GM19240 (cell line): ENCODE measurements at regions not wholly inside any gene's neighbourhood (a gene's known extent, or its start where the extent isn't known, plus 50 kb on each side); places are given as distances from the start of the nearest gene placed in this dataset.
A peak's percentile ranks its signal among the peaks of the same experiment; 100 is the strongest.

ENCODE experiments used
- DNase-seq: peaks from one replicate; pipeline ENCODE4 v3.0.0; 2011; ENCODE audit warnings: low spot score; ENCODE audit not compliant: insufficient read length

DNA sequence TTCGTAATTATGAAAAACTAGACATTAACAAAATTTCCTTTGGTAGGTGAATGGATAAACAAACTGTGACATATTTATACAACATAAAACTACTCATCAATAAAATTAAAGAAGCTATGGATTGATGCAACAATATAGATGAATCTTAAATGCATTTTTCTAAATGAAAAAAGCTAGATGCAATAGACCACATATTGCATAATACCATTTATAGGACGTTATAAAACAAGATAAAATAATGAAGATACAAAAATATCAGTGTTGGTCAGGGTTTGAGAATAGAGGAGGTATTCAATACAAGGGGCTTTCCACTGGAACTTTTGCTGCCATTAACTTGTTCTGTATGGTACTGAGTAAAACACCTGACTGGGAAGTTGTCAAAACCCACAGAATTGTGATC, 314.4 kb downstream of the GRB14 start:
- no peak for DNase-seq

DNA sequence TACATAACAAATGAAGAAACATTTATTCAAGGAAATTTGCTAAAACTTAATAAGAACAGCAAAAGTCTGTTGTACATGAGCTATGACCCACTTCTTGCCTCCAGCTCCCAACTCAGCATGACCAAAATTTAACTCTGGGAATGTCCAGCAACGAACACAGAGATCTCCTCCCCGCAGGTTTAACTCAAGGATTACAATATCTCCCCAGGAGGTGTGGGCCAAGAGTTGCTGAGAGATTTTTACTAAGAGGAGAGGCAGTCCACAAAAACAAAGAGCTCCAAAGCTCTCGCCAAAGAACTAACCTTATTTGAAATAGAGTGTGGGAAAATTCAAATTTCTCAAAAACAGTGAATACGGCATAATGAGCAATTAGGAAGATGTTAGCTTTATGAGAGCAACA, 318.5 kb downstream of the GRB14 start:
- DNase-seq, result no peak

DNA sequence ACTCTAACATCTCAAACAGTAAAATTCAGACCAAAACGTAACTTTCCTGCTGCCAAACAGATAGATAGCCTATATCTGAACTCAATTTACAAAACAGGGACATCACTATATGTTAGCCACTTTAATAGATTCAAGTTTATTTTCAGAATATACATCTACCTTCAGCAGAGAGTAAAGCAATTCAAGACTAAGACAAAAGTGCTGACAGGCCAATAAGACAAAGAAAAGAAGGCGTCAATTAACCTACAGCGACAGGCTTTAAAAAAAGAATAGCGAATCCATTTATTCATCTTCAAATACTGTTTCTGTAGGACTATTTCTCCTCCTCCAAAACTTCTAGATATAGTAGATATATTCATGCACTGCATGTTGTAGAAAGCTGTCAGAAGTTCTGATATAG, 333.0 kb downstream of the GRB14 start:
- DNase-seq, result no peak

DNA sequence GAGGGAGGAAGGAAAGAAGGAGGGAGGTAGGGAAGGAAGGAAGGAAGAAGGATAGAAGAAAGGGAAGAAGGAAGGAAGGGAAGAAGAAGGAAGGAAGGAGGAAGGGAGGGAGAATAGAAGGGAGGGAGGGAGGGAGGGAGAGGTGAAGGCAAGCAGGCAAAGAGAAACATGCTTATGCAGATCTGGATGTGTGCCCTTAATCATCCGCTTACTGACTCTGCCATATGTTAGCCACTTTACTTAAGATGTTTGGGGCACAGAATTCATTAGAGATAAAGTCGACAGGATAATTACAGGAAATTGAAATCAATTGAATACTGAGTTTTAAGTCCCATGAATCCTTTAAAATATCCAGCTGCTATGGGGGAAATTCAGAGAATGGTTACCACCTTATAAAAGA, 334.2 kb downstream of the GRB14 start:
- DNase-seq, result no peak

DNA sequence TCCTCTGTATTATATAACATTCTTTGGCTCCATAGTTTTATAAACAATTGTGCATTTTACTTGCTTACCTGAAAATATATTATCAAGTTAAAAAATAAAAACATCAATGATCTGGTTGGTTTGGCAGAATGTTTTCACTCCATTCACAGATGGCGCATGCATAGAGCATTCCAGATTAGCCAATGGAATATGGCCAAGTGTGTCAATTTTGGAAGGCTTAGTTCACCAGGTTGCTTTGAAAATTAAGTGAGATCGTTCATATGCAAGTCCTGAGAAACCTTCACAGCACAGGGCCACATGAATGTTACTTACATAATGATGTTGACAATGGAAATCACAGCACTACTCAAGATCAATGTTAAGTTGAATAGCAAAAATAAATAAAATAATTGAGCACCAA, 335.7 kb downstream of the GRB14 start:
- DNase-seq, result no peak

DNA sequence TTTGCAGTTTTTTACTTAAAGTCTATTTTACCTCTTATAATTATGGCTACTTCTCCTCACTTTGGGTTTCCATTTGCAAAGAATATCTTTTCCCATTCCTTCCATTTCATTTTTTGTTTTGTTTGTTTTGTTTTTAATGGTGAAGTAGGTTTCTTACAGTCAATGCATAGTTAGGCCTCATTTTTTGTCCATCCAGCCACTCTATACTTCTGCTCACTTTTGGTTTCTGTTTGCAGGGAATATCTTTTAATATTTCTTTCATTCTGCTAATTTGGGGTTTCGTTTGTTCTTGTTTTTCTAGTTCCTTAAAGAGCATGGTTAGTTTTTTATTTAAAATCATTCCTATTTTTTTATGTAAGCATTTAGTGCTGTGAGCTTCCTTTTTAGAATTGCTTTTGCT, 339.4 kb downstream of the GRB14 start:
- DNase-seq, result no peak

DNA sequence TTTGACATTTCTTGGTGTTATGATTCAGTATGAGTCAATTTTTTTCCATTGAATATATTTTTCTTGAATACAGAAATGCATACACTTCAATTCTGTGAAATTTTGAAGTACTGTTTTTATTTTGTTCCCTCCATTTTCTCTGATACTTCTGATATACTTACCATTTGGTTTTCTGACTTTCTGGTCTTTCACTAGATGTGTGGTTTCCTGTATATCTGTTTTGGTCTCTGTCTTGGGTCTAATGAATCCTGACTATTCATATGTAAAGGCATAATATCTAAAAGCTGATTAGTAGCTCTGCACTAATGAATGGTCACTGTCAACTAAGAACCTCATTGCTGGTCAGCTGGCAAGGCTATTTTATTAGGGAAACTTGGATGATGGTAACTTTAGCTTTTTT, 345.6 kb downstream of the GRB14 start:
- DNase-seq, result no peak

DNA sequence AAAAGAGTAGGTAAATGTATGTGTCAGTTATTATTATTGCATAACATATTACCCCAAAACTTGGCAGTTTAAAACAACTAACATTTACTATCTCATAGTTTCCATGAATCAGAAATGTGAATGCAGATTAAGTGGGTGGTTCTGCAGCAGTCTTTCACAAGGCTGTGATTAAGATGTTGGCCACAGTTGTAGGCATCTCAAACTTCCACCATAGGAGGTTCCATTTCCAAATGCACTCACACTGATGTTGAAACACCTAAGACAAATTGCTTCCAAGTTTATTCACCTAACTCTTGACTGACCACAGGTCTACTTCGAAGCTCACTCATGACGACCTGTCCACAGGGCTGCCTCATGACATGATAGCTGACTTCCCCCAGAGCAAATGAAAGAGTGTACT, 360.8 kb downstream of the GRB14 start:
- no peak for DNase-seq

DNA sequence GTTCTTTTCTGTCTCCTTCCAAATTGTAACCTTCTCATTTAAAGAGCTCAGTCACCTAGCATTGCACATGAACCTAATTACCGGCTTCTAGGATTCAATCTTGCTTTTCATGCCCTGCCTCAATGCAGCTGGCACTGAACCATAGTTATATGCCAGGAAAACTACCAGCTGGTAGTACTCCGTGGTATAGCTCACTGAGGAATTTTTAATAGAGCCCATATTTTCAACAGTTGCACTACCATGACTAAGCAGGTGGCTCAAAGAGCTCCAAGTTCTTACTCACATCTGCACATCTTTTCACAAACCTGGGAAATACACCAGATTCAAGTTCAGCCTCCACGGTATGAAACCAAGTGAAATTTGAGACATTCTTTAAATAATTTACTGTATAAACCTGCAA, 363.5 kb downstream of the GRB14 start:
- DNase-seq, result no peak

DNA sequence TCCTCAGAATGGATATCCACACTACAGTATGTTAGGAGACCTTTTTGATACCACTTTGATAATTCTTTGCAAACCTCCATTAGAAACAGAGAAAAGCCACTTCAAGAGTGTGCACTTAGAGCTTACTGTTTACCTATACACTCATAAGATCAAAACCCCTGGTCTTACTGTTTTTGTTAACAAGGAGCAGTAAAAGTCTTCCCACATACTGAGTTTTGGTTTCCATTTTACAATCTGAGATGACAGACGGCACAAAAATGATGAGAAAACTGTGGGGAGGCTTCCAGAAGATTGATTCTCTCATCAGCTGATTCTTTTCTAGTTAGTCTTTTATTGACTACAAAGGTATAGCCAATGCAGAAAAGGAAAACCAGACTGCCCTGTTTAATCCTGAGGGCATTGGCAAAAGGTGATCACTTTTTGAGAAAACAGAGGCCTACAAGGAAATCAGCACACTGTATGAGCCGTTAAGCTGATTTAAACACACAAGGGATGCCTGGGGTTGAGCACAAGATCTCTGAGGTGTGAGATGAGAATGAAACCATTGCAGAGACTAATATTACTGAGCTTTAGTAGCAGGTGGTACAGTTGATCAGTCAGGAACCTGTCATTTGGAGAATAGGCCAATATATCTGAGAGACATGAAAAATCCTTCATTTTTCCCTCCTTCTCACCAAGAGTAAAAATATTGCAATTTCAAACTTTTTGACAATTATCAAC, 368.6 kb downstream of the GRB14 start:
- peak; percentile 1 for DNase-seq

DNA sequence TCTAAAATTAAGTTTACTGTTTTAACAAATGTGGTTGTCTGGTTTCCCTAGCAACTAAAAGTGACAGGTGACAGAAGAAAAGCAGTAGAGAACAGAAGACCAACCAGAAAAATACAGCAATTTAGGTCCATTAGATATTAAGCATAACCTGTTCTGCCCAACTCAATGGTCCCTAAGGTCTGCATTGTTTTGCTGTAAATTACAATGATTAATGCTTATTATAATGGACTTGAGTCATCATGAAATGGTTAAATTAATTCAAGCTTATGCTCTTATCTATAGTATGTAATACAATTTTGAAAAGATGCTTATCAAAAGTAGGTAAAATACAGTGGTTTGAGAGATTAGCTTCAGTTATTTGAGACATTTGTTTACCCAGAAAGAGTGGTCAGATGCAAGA, 378.0 kb downstream of the GRB14 start:
- no peak for DNase-seq

DNA sequence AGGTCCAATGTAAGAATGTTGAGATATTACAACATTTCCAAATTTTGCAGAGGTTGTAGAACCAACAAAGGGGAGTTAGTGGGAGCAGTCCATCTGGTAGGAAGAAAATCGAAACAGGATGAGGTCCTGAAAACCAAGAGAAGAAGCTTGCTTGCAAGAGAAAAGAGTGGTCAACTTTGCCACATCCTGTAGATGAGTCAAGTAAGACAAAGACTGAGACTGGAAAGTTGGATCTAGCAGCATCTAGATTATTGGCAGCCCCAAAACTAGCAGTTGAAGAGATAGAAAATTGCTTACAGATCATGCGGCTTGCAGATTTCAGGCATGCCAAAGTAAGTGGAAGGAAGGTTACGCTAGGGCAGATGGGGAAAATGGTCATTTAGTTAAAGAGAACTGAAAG, 378.9 kb downstream of the GRB14 start:
- no peak for DNase-seq

DNA sequence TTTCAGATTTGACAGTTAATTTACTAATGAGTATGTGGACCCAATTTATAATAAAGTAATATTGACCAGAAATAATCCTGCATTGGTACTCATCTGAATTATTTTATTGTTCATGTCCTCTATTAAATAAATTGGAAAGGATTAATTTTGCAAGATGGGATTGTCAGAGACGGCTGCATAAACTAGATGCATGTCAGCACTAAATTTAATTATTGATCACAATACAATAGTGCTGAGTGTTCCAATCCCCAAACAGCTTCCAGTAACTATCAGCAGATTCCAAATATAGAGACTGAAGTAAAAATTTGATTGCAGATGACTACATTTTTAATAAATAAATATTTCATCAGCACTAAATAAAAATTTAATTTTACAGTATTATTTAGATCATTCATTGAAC, 387.2 kb downstream of the GRB14 start:
- no peak for DNase-seq

DNA sequence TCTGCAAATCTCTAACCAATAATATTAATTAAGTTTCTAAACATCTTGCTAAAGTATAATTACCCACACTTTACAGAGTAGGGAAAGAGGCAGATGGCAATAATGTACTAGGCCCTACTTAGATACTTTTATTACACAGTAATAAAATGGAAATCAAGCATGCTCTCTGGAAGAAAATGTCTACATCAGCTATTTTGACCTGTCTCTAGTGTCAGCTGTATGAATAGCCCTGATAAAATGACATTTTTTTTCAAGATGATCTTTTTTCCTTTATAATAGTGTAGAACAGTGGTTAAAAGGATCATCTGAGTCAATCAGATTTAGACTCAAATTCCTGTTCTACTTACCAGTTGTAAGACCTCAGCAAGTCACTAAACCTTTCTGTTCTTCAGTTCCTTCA, 397.3 kb downstream of the GRB14 start:
- DNase-seq, result no peak

DNA sequence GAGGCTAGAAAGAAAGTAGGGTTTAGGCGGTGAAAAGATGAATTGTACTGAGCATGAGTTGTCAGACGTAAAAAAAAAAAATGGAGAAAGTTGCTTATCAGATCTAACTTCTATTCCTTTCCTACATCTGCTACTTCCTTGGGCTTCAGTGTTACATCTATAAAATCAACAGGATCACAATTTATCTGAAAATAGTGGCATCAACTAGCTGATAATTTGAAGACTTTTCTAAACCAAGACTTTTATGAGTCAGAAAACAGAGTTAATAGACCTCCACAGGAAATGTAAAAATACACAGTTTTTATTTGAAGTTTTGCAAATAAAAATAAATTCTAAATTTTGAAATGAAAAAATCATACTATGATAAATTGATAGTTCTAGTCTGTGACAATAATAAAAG, 399.8 kb downstream of the GRB14 start:
- no peak for DNase-seq

DNA sequence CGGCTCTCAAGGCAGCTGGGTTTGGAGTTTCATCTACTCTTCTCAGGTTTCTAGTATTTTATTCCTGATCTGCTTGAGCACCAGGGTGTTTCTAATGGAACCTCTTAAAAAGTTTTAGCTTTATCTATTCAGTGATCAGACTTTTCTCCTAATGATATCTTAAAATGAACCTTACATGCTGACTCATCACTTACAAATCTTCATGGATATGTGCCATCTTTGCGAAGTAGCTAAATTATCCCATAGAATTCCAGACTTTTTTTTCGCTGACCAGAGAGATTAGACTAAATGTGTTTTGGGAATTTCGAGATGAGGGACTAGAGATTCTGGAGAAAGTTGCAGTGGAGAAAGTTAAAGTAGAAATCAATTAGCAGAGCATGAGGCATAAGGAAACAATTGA, 401.0 kb downstream of the GRB14 start:
- DNase-seq, result no peak

DNA sequence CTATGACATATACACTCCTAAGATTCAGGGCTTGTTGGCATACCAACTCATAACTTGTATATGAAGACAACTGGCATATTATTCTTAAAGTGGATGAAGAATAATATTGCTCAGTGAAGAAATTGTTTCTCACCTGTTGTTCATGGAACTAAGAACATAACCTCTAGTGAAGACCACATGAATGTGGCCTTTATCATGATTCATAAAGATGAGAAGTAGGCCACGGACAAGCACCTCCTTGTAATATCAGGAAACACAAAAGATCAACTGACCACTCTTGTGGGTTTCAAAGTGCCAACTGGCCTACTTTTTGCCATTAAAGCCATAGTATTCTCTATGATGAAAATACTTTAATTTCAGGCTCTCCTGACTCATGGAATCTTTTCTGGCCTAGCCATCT, 407.4 kb downstream of the GRB14 start:
- DNase-seq, result no peak

DNA sequence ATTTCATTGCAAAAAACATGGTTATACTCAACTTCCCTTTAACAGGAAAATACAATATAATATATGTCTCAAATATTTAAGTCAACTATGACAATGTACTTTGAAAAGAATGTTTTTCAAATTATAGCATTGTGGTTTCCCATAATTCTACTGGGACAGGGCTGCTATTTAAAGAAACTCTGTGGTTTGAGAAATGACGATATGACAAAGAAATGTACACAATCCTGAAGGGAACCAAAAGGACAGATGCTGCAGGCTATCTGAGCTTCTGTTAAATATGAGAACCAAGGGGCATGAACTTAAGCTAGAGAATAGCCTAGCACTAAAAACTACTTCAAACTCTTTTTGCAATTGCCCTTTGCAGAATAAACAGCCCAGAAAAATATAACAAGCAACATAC, 415.9 kb downstream of the GRB14 start:
- no peak for DNase-seq

DNA sequence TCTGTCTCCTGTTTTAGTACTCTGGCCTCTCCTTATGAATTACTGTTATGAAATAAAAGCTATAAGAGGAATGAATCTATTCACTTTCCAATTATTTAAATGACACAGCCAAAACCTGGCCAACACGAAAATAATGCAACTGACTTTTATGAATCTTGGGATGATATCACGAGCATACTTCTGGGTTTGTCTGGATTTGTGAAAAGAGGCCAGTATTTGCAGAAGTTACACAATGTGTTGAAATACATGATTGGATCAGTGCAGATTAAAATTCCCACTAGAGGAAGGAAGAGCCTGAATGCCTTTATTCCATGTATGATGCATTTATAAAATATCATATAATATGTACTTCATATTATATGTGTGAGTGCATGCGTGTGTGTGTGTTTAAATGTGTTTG, 418.2 kb downstream of the GRB14 start:
- DNase-seq, result no peak

DNA sequence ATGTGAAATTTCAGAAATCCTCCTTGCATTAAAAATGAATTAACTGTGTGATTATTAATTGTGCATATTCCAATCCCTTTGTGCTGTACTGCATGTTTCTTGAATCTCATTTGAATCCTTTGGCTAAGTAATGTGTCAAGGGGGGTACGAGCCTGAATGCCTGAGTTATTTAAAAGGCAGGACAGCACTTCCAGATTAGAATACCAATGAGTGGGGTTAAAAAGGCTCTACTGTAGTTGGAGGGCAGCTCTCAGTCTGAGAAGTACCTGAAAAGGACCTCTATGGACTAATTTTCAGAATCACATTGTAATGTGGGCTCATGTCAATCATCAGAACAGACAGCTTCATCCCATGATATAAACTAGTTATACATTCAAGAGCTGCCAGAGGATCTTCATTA, 423.0 kb downstream of the GRB14 start:
- no peak for DNase-seq

DNA sequence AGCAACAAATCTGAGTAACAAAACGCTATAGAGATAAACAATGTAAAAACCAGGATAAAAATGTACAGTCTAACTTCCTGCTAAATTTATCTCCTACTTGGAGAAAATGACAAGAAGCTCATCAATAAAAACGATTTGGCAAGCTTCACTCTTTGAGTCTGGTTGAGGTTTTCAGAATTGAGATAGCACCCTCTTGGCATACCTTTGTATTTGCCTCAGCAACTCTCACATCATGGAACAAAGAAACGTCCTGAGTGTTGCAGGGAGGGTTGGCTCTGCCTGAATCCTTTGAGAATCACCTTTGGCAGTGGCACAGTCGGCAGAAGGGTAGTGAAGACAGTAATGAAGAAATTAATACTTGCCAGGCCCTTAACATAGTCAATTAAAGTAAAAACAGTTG, 430.6 kb downstream of the GRB14 start:
- DNase-seq, result no peak

DNA sequence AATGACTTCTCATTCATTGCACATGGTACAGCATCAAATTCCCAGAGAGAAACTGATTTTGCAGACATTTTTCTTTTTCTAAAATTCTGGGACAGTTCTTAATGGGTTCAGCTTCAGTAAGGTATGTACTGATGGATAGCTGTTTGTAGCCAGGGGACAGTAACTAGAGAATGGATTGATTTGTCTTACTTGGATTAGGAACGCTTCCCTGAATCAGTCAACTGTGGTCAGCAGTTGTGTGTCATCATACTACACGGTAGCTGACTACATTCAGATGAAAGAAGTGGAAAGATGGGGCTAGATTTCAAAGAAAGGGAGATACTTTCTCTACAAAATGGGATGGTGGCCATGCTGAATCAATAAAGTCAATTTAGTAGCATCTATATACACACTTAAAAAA, 431.4 kb downstream of the GRB14 start:
- no peak for DNase-seq

DNA sequence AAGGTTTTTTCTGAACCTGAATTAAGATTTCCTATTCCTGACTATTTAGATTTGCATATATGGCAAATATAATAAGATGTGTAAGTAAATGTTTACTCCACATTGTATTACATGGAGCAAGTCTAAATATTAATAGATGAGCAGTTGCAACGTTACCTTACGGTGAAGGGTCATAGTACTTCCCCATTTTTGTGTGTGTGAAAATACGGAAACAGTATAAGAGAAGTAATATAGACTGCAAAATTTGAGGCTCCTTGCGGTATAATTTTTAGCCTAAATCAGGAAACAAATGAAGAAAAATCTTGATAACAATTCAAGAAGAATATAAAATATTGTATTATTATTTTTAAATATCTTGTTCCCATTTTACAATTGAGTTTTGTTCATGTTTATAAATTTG, 434.2 kb downstream of the GRB14 start:
- no peak for DNase-seq

DNA sequence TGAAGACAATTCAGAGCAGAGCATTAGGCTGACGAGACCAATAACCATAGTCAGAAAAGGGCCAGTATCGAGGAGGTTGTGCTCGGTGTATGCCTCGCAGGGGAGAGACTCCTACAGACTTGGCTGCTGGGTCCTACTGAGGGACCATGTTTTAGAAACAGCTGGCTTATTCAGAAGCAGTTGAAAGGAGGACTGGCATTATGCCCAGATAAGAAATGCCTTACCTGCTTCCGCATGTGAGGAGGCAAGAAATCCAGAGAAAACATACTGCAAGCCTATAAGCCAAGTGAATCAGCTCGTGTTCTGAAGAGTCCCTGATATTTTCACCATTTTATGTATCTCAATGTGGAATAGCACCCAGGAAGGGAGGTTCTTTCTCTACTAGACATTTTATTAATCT, 434.7 kb downstream of the GRB14 start:
- no peak for DNase-seq
